DOHH2 (cell line): ENCODE measurements at regions not wholly inside any gene's neighbourhood (a gene's known extent, or its start where the extent isn't known, plus 50 kb on each side); places are given as distances from the start of the nearest gene placed in this dataset.

Experiments
- H3F3A ChIP-seq: fragments of 200-600 bp; sonication (generic), shearing (Covaris generic); 2 replicates; pipeline ENCODE4 v1.6.0; 2016; ENCODE audit warnings: antibody characterized with exemption, mild to moderate bottlenecking; ENCODE audit not compliant: control insufficient read depth, insufficient read depth
- H3K27ac ChIP-seq: fragments of 200-600 bp; sonication (generic); 2 replicates; pipeline ENCODE4 v1.5.1; 2014; ENCODE audit warnings: low read depth, mild to moderate bottlenecking, low read length, moderate library complexity
- H3K27me3 ChIP-seq: fragments of 200-600 bp; sonication (generic); 2 replicates; pipeline ENCODE4 v1.6.1; 2014; ENCODE audit warnings: mild to moderate bottlenecking, low read length, mixed read lengths; ENCODE audit not compliant: control insufficient read depth
- H3K36me3 ChIP-seq: fragments of 200-600 bp; sonication (generic); 2 replicates; pipeline ENCODE4 v1.6.1; 2014; ENCODE audit warnings: mild to moderate bottlenecking, low read length, moderate library complexity, mixed read lengths; ENCODE audit not compliant: control insufficient read depth
- H3K4me1 ChIP-seq: fragments of 200-600 bp; sonication (generic); 2 replicates; pipeline ENCODE4 v1.6.1; 2014; ENCODE audit warnings: mild to moderate bottlenecking, low read length, mixed read lengths; ENCODE audit not compliant: control insufficient read depth
- H3K4me2 ChIP-seq: fragments of 200-600 bp; sonication (generic); 2 replicates; pipeline ENCODE4 v1.6.0; 2014; ENCODE audit warnings: mild to moderate bottlenecking, low read length, moderate library complexity
- H3K4me3 ChIP-seq: fragments of 200-600 bp; sonication (generic); 2 replicates; pipeline ENCODE4 v1.5.1; 2014; ENCODE audit warnings: mild to moderate bottlenecking, low read length, mixed read lengths
- H3K79me2 ChIP-seq: fragments of 200-600 bp; sonication (generic); 2 replicates; pipeline ENCODE4 v1.6.1; 2014; ENCODE audit warnings: mild to moderate bottlenecking, low read length, mixed read lengths; ENCODE audit not compliant: control insufficient read depth
- H3K9me2 ChIP-seq: fragments of 200-600 bp; sonication (generic); replicated peaks from 2 replicates; pipeline ENCODE4 v1.6.1; 2014; ENCODE audit warnings: mild to moderate bottlenecking, low read length, mixed read lengths; ENCODE audit not compliant: control insufficient read depth
- H3K9me3 ChIP-seq: fragments of 200-600 bp; sonication (generic); 2 replicates; pipeline ENCODE4 v1.6.1; 2014; ENCODE audit warnings: antibody characterized with exemption, low read length, mixed read lengths; ENCODE audit not compliant: control insufficient read depth, insufficient read depth
- H4K20me1 ChIP-seq: fragments of 200-600 bp; sonication (generic); 2 replicates; pipeline ENCODE4 v1.6.0; 2014; ENCODE audit warnings: low read depth, mild to moderate bottlenecking, antibody characterized with exemption, low read length, moderate library complexity; ENCODE audit not compliant: control insufficient read depth, insufficient read depth
- EZH2phosphoT487 ChIP-seq: fragments of 200-600 bp; sonication (generic); IDR thresholded peaks from 2 replicates; pipeline ENCODE4 v1.6.1; 2017; ENCODE audit warnings: borderline replicate concordance, mild to moderate bottlenecking, antibody characterized with exemption, low read length, moderate library complexity, mixed read lengths
- TF ChIP-seq, protein P1 (sequence below): fragments of 200-600 bp; sonication (generic); IDR thresholded peaks from one replicate; pipeline ENCODE4 v1.5.1; 2014; ENCODE audit warnings: antibody characterized with exemption, mild to moderate bottlenecking, low read depth, low read length; ENCODE audit not compliant: poor library complexity, severe bottlenecking

DNA sequence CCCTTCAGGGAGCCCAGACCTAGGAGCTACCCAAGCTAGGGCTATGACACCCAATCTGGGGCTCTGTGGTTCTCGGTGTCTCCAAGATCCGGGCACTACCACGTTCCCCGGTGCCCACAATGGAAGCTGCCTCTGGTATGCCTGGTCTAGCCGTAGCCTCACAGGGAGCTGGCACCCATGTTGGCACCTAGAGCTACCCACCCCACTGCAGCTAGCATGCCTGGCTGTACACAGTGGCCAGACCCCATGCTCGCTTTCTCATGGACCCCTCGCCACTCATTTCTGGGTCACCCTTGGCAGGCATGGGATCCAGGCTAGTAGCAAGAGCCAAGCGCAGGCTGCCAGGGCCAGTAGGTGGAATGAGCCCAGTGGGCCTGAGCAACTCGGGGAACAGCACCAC lies 109.0 kb downstream of the CYLC2 start:
- TF ChIP-seq EZH2phosphoT487, result no peak
- TF ChIP-seq, protein P1, sequence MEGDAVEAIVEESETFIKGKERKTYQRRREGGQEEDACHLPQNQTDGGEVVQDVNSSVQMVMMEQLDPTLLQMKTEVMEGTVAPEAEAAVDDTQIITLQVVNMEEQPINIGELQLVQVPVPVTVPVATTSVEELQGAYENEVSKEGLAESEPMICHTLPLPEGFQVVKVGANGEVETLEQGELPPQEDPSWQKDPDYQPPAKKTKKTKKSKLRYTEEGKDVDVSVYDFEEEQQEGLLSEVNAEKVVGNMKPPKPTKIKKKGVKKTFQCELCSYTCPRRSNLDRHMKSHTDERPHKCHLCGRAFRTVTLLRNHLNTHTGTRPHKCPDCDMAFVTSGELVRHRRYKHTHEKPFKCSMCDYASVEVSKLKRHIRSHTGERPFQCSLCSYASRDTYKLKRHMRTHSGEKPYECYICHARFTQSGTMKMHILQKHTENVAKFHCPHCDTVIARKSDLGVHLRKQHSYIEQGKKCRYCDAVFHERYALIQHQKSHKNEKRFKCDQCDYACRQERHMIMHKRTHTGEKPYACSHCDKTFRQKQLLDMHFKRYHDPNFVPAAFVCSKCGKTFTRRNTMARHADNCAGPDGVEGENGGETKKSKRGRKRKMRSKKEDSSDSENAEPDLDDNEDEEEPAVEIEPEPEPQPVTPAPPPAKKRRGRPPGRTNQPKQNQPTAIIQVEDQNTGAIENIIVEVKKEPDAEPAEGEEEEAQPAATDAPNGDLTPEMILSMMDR, result no peak
- H3K4me1 ChIP-seq, result no peaks in the 10 kb centered on the region
- no peak overlapping the region for H3K4me2 ChIP-seq
- H4K20me1 ChIP-seq, result no peaks in the 10 kb centered on the region
- no peaks in the 10 kb centered on the region for H3K9me2 ChIP-seq
- H3K79me2 ChIP-seq, result no peaks in the 10 kb centered on the region
- no peak overlapping the region for H3K27ac ChIP-seq
- H3K9me3 ChIP-seq, result no peaks in the 10 kb centered on the region
- H3K36me3 ChIP-seq, result no peaks in the 10 kb centered on the region
- H3K27me3 ChIP-seq, result no peaks in the 10 kb centered on the region
- no peaks in the 10 kb centered on the region for H3F3A ChIP-seq
- no peak overlapping the region for H3K4me3 ChIP-seq

DNA sequence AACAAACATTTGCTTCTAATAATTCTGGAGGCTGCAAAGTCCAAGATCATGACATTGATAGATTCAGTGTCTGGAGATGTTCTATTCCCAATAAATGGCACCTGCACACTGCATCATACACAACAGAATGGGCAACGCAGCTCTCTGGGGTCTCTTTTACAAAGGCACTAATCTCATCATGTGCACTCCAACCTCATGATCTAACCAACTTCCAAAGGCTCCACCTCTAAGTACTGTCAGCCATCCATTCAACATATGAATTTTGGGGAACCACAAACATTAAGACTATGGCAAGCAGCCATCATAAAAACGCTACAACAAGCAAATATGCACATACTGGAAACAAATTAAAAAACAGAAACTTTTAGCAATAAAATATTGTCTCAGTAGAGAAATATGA lies 121.1 kb downstream of the CYLC2 start:
- H3F3A ChIP-seq, result no peaks in the 10 kb centered on the region
- no peak overlapping the region for H3K27ac ChIP-seq
- no peaks in the 10 kb centered on the region for H3K9me3 ChIP-seq
- no peaks in the 10 kb centered on the region for H3K79me2 ChIP-seq
- H3K4me3 ChIP-seq, result no peak overlapping the region
- TF ChIP-seq EZH2phosphoT487, result no peak
- TF ChIP-seq, protein P1, result no peak
- no peaks in the 10 kb centered on the region for H4K20me1 ChIP-seq
- no peaks in the 10 kb centered on the region for H3K27me3 ChIP-seq
- H3K36me3 ChIP-seq, result no peaks in the 10 kb centered on the region
- no peaks in the 10 kb centered on the region for H3K9me2 ChIP-seq
- no peaks in the 10 kb centered on the region for H3K4me1 ChIP-seq
- no peak overlapping the region for H3K4me2 ChIP-seq

DNA sequence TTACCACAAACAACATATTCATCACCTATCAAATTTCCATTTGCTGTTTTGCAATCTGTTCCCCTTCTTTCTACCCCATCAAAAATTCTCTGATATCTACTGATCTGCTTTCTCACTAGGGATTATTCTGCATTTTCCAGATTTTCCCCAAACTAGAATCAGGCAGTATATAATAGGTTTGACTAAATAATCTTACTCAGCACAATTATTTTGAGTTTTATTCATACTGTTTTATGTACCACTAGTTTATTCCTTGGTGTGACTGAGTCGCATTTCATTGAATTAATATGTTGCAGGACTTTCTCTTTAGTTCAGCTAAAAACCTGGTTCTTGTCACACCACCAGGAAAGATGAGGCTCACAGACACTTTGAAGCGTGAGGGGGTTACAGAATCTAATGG lies 131.4 kb downstream of the CYLC2 start:
- Histone ChIP-seq H3K4me2 (no peak overlapping the region), H3K79me2 (no peaks in the 10 kb centered on the region), H3F3A (no peaks in the 10 kb centered on the region), H4K20me1 (no peaks in the 10 kb centered on the region), H3K4me3 (no peak overlapping the region), H3K9me2 (no peaks in the 10 kb centered on the region), H3K27ac (no peak overlapping the region), H3K36me3 (no peaks in the 10 kb centered on the region), H3K27me3 (no peaks in the 10 kb centered on the region), H3K4me1 (no peaks in the 10 kb centered on the region), H3K9me3 (peaks cover 7% of the 10 kb centered on the region; the same call in 1 of the 2 replicates)
- TF ChIP-seq, protein P1, result no peak
- TF ChIP-seq EZH2phosphoT487, result no peak

DNA sequence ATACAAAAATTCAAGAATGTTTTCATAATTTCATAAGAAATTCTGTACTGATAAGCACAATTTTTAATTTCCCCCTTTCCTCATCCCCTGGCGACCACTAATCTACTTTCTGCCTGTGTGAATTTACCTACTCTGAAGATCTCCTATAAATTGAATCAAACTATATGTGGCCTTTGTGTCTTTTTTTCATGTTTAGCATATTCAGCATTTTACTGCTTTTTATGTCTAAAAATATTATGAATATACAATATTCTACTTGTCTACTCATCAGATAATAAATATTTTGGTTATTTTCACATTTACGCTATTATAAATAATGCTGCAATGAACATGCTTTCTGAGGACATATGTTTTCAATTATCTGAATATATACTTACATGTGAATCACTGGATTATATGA lies 144.8 kb downstream of the CYLC2 start:
- Histone ChIP-seq H3K9me2 (no peaks in the 10 kb centered on the region), H3K4me2 (no peak overlapping the region), H3K4me3 (no peak overlapping the region), H3K79me2 (no peaks in the 10 kb centered on the region), H3K4me1 (no peaks in the 10 kb centered on the region), H3K27ac (no peak overlapping the region), H3K27me3 (no peaks in the 10 kb centered on the region), H3K36me3 (no peaks in the 10 kb centered on the region), H3K9me3 (no peaks in the 10 kb centered on the region), H4K20me1 (no peaks in the 10 kb centered on the region), H3F3A (no peaks in the 10 kb centered on the region)
- no peak for TF ChIP-seq EZH2phosphoT487
- TF ChIP-seq, protein P1, result no peak
